Ammon's horn (tissue), 1 donor: ENCODE measurements at regions not wholly inside any gene's neighbourhood (a gene's known extent, or its start where the extent isn't known, plus 50 kb on each side); places are given as distances from the start of the nearest gene placed in this dataset.

ENCODE experiments used
- DNase-seq: peaks from one replicate; pipeline ENCODE4 v3.0.0-alpha.2; 2016; ENCODE audit warnings: low spot score

- peak; percentile 45 for DNase-seq
These were observed 264.3 kb downstream of the ZEB1 start for GRCh38 chr10:31583293-31583692.

DNA sequence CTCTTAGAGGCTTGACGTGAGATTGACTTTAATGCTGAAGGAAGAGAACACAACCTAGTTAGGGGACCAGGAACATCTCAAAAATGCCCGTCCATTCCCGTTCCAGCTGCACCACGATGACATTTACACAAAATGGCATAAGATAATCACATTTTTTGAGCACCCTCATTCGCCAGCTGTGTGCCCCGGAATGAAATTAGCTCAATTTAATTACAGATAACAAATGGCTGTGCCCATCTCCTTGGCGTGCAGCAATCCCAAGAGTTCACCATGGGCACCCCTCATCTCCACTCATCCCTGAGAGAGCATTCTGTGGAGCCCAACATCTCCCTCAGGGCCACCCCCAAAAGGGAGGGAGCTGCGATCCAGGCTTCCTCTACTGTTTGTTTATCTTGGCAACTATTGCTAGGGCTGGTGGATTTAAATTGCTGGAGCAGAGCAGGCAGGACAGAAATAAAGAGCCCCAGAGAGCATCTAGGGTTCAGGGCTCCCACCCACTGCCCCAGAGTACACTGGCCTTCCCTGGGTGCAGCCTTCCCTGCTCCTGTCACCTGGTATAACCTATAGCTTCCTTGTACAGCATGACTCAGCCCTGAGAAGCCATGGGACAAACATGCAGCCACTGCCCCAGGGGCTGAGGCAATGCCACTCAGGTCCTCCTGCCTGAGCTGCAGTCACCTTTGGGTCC is 263.5 kb downstream of the ZEB1 start:
- DNase-seq: no peak

- DNase-seq: no peak
These were observed 262.8 kb downstream of the ZEB1 start for GRCh38 chr10:31581741-31582323.

DNA sequence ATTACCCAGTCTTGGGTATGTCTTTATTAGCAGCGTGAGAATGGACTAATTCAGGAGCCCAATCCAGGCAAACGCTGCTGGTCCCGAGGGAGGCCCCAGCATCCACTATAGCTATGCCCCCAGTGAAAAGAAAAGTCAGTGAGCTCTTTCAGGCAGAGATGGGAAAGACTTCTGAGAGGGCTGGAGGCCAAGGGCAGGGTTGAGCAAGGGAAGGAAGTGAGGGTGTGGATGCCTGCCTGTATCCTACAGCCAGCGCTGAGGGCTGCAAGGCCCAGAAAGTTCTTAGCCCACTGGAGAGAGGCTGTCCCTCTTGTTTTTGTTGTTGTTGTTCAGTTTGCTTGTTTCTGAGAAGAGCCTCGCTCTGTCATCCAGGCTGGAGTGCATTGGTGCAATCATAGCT is 261.6 kb downstream of the ZEB1 start:
- no peak for DNase-seq
